Ascending aorta (tissue), 2 donors: ENCODE measurements at regions not wholly inside any gene's neighbourhood (a gene's known extent, or its start where the extent isn't known, plus 50 kb on each side); places are given as distances from the start of the nearest gene placed in this dataset.

ENCODE experiments used
- DNase-seq, 2 donors: peaks; one replicate each; pipeline ENCODE4 v3.0.0-alpha.2; 2019; ENCODE audit warnings: low spot score in 2 of 2
- H3K27ac ChIP-seq, 2 donors: fragments of 200-600 bp; sonication (generic); one replicate each; pipeline ENCODE4 v1.5.1; 2016 to 2017; ENCODE audit warnings: mild to moderate bottlenecking in 1 of 2
- H3K27me3 ChIP-seq: fragments of 200-600 bp; sonication (generic); one replicate; pipeline ENCODE4 v1.5.1; 2017
- H3K36me3 ChIP-seq, 2 donors: fragments of 200-600 bp; sonication (generic); one replicate each; pipeline ENCODE4 v1.5.1; 2016
- H3K4me1 ChIP-seq, 2 donors: fragments of 200-600 bp; sonication (generic); one replicate each; pipeline ENCODE4 v1.5.1; 2016 to 2017; ENCODE audit warnings: mild to moderate bottlenecking in 1 of 2
- H3K4me3 ChIP-seq, 2 donors: fragments of 200-600 bp; sonication (generic); one replicate each; pipeline ENCODE4 v1.5.1; 2016 to 2017; ENCODE audit warnings: mild to moderate bottlenecking in 1 of 2
- H3K9me3 ChIP-seq, 2 donors: fragments of 200-600 bp; sonication (generic); one replicate each; pipeline ENCODE4 v1.5.1; 2016
- intact Hi-C: fragments of 100-400 bp; cut with DNase I; formaldehyde crosslinking; loops from one replicate; pipeline ENCODE4 v1.15.1; 2023
- TF ChIP-seq, protein P1 (sequence below), 3 experiments: fragments of 200-600 bp in 2 of 3; fragments of 450-650 bp in 1 of 3; sonication (generic) in 2 of 3; IDR thresholded peaks; one replicate each; pipeline ENCODE4 v1.5.1; 2016 to 2019; ENCODE audit warnings: antibody characterized with exemption in 3 of 3, mild to moderate bottlenecking in 1 of 3, moderate library complexity in 1 of 3

DNA sequence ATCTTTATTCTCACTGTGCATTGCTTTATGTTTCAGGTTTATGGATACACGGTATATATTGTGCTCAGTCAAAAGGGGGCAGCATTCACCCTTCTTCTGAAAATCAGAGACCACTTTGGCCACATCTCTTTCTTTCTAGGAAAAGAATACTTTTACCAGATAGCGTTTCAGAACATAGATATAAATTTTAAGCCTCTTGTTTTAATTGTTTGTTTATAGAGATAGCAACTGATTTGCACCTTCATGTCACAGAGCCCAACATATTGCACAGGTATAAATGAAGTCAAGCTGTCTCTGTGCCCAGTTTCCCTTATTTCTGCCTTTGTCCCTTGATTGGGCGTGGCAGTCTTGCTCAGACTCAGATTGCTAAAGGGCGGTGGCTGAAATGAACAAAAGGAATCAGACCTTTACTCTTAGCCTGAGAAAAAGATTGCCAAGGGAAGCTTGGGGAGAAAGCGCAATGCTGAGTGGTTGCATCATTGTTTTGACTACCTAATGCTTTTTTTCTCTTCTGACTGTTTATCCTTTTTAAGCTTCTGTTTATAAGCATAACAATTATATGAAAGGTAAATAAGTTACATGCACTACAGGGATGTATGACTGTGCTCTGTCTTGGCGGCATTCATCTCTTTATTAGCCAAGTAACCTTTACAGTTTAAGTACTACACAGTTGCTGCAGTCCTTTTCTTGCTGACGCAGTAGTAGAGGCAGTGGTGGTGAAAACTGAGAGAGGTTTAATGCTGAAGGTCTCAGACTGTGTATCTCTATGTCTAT, 70.8 kb upstream of the ZBTB20 start:
- Histone ChIP-seq H3K36me3 (no peaks in the 10 kb centered on the region), H3K27me3 (no peaks in the 10 kb centered on the region), H3K4me1 (peaks cover 2 to 4% of the 10 kb centered on the region in 2 donors), H3K9me3 (no peaks in the 10 kb centered on the region), H3K4me3 (peak overlapping the region in 1 of 2 donors; percentile 28), H3K27ac (no peak overlapping the region)
- no peak for DNase-seq
- intact Hi-C loops, result loop anchor here (1.0 to 10.0 kb wide), 4 partner anchors 297 to 597 kb away; no protein-coding TSS in a partner anchor
- TF ChIP-seq, protein P1, sequence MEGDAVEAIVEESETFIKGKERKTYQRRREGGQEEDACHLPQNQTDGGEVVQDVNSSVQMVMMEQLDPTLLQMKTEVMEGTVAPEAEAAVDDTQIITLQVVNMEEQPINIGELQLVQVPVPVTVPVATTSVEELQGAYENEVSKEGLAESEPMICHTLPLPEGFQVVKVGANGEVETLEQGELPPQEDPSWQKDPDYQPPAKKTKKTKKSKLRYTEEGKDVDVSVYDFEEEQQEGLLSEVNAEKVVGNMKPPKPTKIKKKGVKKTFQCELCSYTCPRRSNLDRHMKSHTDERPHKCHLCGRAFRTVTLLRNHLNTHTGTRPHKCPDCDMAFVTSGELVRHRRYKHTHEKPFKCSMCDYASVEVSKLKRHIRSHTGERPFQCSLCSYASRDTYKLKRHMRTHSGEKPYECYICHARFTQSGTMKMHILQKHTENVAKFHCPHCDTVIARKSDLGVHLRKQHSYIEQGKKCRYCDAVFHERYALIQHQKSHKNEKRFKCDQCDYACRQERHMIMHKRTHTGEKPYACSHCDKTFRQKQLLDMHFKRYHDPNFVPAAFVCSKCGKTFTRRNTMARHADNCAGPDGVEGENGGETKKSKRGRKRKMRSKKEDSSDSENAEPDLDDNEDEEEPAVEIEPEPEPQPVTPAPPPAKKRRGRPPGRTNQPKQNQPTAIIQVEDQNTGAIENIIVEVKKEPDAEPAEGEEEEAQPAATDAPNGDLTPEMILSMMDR (IDR thresholded peaks at IDR 0.05), result peak; percentile 56 to 74 (median 62)

GRCh38 chr3:115218859-115219258, 71.8 kb upstream of the ZBTB20 start:
- Histone ChIP-seq H3K36me3 (no peaks in the 10 kb centered on the region), H3K4me3 (no peak overlapping the region), H3K27me3 (no peaks in the 10 kb centered on the region), H3K9me3 (no peaks in the 10 kb centered on the region), H3K4me1 (peaks cover 2 to 4% of the 10 kb centered on the region in 2 donors), H3K27ac (no peak overlapping the region)
- intact Hi-C loops, result loop anchor here (1.0 to 10.0 kb wide), 2 partner anchors 296 to 474 kb away; no protein-coding TSS in a partner anchor
- DNase-seq, result no peak
- TF ChIP-seq, protein P1 (IDR thresholded peaks at IDR 0.05), result no peak

DNA sequence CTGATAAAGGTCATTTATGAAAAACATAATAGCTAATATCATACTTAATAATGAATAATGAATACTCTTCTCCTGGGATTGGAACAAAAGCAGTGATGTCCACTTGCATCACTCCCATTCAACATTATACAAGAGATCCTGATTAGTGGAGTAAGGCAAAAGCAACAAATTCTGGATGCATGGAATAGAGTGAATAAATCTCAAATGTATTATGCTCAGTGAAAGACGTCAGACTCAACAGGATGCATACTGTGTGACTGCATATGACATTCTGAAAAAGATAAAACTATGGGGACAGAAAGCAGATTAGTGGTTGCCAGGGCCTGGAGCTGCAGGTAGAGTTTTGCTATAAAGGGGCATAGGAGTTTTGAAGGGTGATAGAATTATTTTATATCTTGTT, 77.6 kb upstream of the ZBTB20 start:
- Histone ChIP-seq H3K9me3 (no peaks in the 10 kb centered on the region), H3K27ac (no peak overlapping the region), H3K4me1 (no peaks in the 10 kb centered on the region), H3K27me3 (no peaks in the 10 kb centered on the region), H3K36me3 (no peaks in the 10 kb centered on the region), H3K4me3 (no peak overlapping the region)
- TF ChIP-seq, protein P1 (IDR thresholded peaks at IDR 0.05), result no peak
- intact Hi-C loops, result no loop called here
- DNase-seq, result no peak

DNA sequence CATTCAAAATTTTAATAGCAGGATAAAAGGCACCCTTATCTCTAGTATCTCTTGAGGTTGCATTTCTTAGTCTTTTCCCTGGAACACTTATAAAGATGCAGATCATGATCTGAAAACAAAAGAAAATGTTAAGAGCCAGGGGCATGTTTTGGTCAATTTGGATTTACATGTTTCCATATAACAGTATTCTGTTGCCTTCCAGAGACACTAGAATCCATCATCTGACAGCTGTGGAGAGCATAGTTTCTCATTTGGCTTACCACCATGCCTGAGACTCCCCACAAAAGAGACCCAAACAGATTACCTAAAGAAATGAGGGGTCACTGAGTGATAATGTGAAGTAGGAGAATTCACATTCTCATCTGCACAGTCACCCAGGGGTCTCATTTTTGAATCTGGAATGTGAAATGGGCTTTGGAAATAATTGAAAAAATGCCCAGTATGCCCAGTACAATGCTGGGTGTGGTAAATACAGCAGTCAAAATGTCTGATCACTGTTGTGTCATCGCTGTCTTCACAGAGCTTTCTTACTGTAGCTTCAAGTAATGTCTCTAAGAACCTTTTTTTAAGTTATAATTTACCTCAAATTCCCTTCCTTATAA, 79.9 kb upstream of the ZBTB20 start:
- no peak for DNase-seq
- H3K36me3 ChIP-seq, result no peaks in the 10 kb centered on the region
- intact Hi-C loops, result no loop called here

GRCh38 chr3:115227461-115227860, 80.4 kb upstream of the ZBTB20 start:
- intact Hi-C loops, result no loop called here
- H3K27ac ChIP-seq, result no peak overlapping the region
- no peaks in the 10 kb centered on the region for H3K4me1 ChIP-seq
- H3K27me3 ChIP-seq, result no peaks in the 10 kb centered on the region
- TF ChIP-seq, protein P1 (IDR thresholded peaks at IDR 0.05), result no peak
- no peak overlapping the region for H3K4me3 ChIP-seq
- H3K9me3 ChIP-seq, result no peaks in the 10 kb centered on the region
- no peaks in the 10 kb centered on the region for H3K36me3 ChIP-seq
- DNase-seq, result no peak

More for the DNA sequence above, 79.9 kb upstream of the ZBTB20 start:
- Histone ChIP-seq H3K27ac (no peak overlapping the region), H3K9me3 (no peaks in the 10 kb centered on the region), H3K4me3 (no peak overlapping the region), H3K4me1 (no peaks in the 10 kb centered on the region), H3K27me3 (no peaks in the 10 kb centered on the region)
- TF ChIP-seq, protein P1 (IDR thresholded peaks at IDR 0.05), result no peak
